ENCODE measurements at regions not wholly inside any gene's neighbourhood (a gene's known extent, or its start where the extent isn't known, plus 50 kb on each side); places are given as distances from the start of the nearest gene placed in this dataset.
"Not testable (repeated sequence)": the region's sequence is repeated elsewhere in the genome, so short reads cannot be mapped to it uniquely, and the experiment has no call there.

DNA sequence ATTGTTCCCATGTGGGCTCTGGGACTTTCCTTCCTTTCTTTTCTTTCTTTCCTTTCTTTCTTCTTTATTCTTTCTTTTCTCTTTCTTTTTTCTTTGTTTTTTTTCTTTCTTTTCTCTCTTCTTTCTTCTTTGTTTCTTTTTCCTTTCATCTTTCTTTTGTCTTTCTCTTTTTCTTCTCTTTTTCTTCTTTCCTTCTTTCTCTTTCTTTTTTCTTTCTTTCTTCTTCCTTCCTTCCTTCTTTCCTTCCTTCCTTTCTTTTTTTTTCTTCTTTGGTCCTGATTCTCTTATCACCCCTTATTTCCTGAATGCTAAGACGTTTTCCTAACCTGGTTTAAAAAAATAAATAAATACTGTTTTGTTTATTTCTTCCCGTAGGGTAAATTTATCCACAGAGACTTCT lies 93.2 kb downstream of the CRLF2 start:
- H3K36me3 ChIP-seq: no peaks in the 10 kb centered on the region
- H3K27me3 ChIP-seq: no peaks in the 10 kb centered on the region
- ATAC-seq (ENCODE audit: low FRiP score in 2 of 2) (no peak), DNase-seq (no peak)
- no peak overlapping the region for H3K4me3 ChIP-seq
- H3K9me3 ChIP-seq: no peaks in the 10 kb centered on the region
- TF ChIP-seq EP300 (IDR thresholded peaks at IDR 0.05) (no peak), POLR2AphosphoS5 (IDR thresholded peaks at IDR 0.05) (no peak), CTCF (IDR thresholded peaks at IDR 0.05) (no peak), POLR2A (IDR thresholded peaks at IDR 0.05) (no peak)
- 16 to 26% methylated on average over 2 of the region's 2 CpGs for WGBS, 2 donors
- H3K4me1 ChIP-seq: no peaks in the 10 kb centered on the region
- H3K27ac ChIP-seq: no peak overlapping the region

GRCh38 chrX:1118572-1119199 lies 93.8 kb downstream of the CRLF2 start:
- Histone ChIP-seq H3K4me3 (no peak overlapping the region), H3K4me1 (no peaks in the 10 kb centered on the region), H3K27ac (no peak overlapping the region), H3K36me3 (no peaks in the 10 kb centered on the region), H3K9me3 (no peaks in the 10 kb centered on the region), H3K27me3 (no peaks in the 10 kb centered on the region)
- 91% methylated on average over 4 of the region's 4 CpGs for WGBS, 2 donors
- no peak for DNase-seq
- TF ChIP-seq EP300 (IDR thresholded peaks at IDR 0.05): no peak
- no peak for TF ChIP-seq CTCF (IDR thresholded peaks at IDR 0.05)
- TF ChIP-seq POLR2A (IDR thresholded peaks at IDR 0.05): no peak
- TF ChIP-seq POLR2AphosphoS5 (IDR thresholded peaks at IDR 0.05): no peak
- ATAC-seq (ENCODE audit: low FRiP score in 2 of 2): no peak

- 84 to 93% methylated on average over 9 to 12 of the region's 12 CpGs for WGBS, 2 donors
- not testable (repeated sequence) for DNase-seq
These were observed 97.0 kb downstream of the CRLF2 start for GRCh38 chrX:1115411-1115810.

DNA sequence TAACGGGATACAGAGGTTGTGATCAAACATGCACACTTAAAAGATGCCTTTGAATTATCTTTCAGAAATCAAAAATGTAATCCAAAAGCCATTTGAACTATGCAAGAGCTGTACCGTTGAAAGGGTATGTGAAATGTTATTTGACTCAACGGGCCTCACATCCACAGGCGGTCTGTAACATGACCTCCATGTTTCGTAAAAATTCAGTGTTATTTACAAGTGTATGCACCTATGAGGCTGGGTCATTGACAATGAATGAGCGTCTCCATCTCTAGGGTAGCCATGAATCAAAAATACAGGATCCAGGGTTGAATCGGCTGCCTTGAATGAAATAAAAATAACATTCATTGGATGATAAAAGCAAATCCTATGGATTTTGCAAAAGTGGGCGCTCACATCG lies 100.1 kb downstream of the CRLF2 start:
- DNase-seq (no peak), ATAC-seq (ENCODE audit: low FRiP score in 2 of 2) (no peak)
- no peaks in the 10 kb centered on the region for H3K9me3 ChIP-seq
- TF ChIP-seq EP300 (IDR thresholded peaks at IDR 0.05) (no peak), CTCF (IDR thresholded peaks at IDR 0.05) (no peak), POLR2A (IDR thresholded peaks at IDR 0.05) (no peak), POLR2AphosphoS5 (IDR thresholded peaks at IDR 0.05) (no peak)
- H3K4me1 ChIP-seq: no peaks in the 10 kb centered on the region
- peaks cover 0 to 4% (median 0%) of the 10 kb centered on the region in 4 donors for H3K27me3 ChIP-seq
- WGBS, 2 donors: 31 to 46% methylated on average over 9 of the region's 9 CpGs
- H3K4me3 ChIP-seq: no peak overlapping the region
- no peak overlapping the region for H3K27ac ChIP-seq
- no peaks in the 10 kb centered on the region for H3K36me3 ChIP-seq

More at GRCh38 chrX:1115411-1115810, 97.0 kb downstream of the CRLF2 start:
- not testable (repeated sequence) for ATAC-seq (ENCODE audit: low FRiP score in 2 of 2); H3K36me3 ChIP-seq; H3K4me3 ChIP-seq; H3K27me3 ChIP-seq; H3K4me1 ChIP-seq; H3K9me3 ChIP-seq; H3K27ac ChIP-seq

- Histone ChIP-seq H3K27ac (no peak overlapping the region), H3K27me3 (peaks cover 0 to 4% (median 0%) of the 10 kb centered on the region in 4 donors), H3K4me3 (no peak overlapping the region), H3K36me3 (no peaks in the 10 kb centered on the region), H3K4me1 (no peaks in the 10 kb centered on the region), H3K9me3 (no peaks in the 10 kb centered on the region)
- WGBS, 2 donors: 4 to 6% methylated on average over 16 to 17 of the region's 17 CpGs
- TF ChIP-seq CTCF (IDR thresholded peaks at IDR 0.05) (no peak), POLR2AphosphoS5 (IDR thresholded peaks at IDR 0.05) (no peak), EP300 (IDR thresholded peaks at IDR 0.05) (no peak), POLR2A (IDR thresholded peaks at IDR 0.05) (no peak)
- no peak for DNase-seq
- ATAC-seq (ENCODE audit: low FRiP score in 2 of 2): no peak
These were observed 100.7 kb downstream of the CRLF2 start for GRCh38 chrX:1111601-1112300.

Data from upper lobe of left lung (tissue), 6 donors.